ENCODE measurements at regions not wholly inside any gene's neighbourhood (a gene's known extent, or its start where the extent isn't known, plus 50 kb on each side); places are given as distances from the start of the nearest gene placed in this dataset.

DNA sequence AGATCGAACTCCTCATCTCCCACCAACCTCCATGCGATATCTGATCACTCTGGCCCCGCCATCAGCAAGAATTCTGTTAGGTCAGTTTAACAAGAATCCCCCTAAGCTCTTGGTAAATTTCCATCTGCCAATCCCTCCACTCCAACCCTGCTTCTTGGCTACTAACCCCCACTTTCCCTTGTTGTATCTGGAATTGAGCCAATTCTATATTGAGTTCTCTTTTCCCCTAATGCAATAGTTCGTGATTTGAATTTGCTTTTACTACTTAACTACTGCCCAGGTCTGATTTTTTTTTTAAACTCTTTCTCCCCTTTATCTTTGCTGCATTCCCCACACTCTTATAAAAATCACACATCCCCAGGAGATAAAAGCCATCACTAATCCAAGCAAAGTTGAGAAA, 159.3 kb upstream of the STK17B start:
- Histone ChIP-seq H3K27me3 (no peaks in the 10 kb centered on the region), H3K36me3 (no peaks in the 10 kb centered on the region), H3K4me3 (no peak overlapping the region), H3K4me1 (peaks cover 0 to 5% (median 2%) of the 10 kb centered on the region in 4 donors), H3K9me3 (no peaks in the 10 kb centered on the region), H3K27ac (peak overlapping the region in 3 of 4 donors; percentile 26 to 43 (median 40))
- in situ Hi-C loops (cut with MboI; ENCODE audit: low pct_ligation_motif_present in 1 of 4, low pct_unique_long_range_greater_than_20kb in 1 of 4, low sequenced_read_pairs in 3 of 4) = no loop called here
- intact Hi-C loops (cut with DNase I; ENCODE audit: low total_unique reads) = no loop called here
- DNase-seq = no peak
- 67 to 85% methylated on average over 1 to 4 of the region's 4 CpGs for WGBS, 2 donors (ENCODE audit: low coverage in 1 of 2)
- no peak for TF ChIP-seq EP300 (IDR thresholded peaks at IDR 0.05; ENCODE audit: low read depth)
- no peak for TF ChIP-seq POLR2A (IDR thresholded peaks at IDR 0.05)
- TF ChIP-seq POLR2AphosphoS5 (IDR thresholded peaks at IDR 0.05) = no peak
- TF ChIP-seq, protein P1, sequence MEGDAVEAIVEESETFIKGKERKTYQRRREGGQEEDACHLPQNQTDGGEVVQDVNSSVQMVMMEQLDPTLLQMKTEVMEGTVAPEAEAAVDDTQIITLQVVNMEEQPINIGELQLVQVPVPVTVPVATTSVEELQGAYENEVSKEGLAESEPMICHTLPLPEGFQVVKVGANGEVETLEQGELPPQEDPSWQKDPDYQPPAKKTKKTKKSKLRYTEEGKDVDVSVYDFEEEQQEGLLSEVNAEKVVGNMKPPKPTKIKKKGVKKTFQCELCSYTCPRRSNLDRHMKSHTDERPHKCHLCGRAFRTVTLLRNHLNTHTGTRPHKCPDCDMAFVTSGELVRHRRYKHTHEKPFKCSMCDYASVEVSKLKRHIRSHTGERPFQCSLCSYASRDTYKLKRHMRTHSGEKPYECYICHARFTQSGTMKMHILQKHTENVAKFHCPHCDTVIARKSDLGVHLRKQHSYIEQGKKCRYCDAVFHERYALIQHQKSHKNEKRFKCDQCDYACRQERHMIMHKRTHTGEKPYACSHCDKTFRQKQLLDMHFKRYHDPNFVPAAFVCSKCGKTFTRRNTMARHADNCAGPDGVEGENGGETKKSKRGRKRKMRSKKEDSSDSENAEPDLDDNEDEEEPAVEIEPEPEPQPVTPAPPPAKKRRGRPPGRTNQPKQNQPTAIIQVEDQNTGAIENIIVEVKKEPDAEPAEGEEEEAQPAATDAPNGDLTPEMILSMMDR (IDR thresholded peaks at IDR 0.05) = no peak

- 43 to 49% methylated on average over 4 to 5 of the region's 5 CpGs for WGBS, 2 donors (ENCODE audit: low coverage in 1 of 2)
- no peaks in the 10 kb centered on the region for H3K36me3 ChIP-seq
- in situ Hi-C loops (cut with MboI; ENCODE audit: low pct_ligation_motif_present in 1 of 4, low pct_unique_long_range_greater_than_20kb in 1 of 4, low sequenced_read_pairs in 3 of 4) (no loop called here), intact Hi-C loops (cut with DNase I; ENCODE audit: low total_unique reads) (no loop called here)
- peaks cover 0 to 5% (median 2%) of the 10 kb centered on the region in 4 donors for H3K4me1 ChIP-seq
- H3K9me3 ChIP-seq = no peaks in the 10 kb centered on the region
- no peak overlapping the region for H3K4me3 ChIP-seq
- peak overlapping the region; percentile 23 to 63 (median 45) for H3K27ac ChIP-seq
- no peaks in the 10 kb centered on the region for H3K27me3 ChIP-seq
- peak; percentile 71 for DNase-seq
- TF ChIP-seq EP300 (IDR thresholded peaks at IDR 0.05; ENCODE audit: low read depth) (peak; percentile 18), POLR2A (IDR thresholded peaks at IDR 0.05) (no peak), POLR2AphosphoS5 (IDR thresholded peaks at IDR 0.05) (peak in 2 of 3 donors; percentile 44 to 55)
- TF ChIP-seq, protein P1 (IDR thresholded peaks at IDR 0.05) = no peak
Measured at GRCh38 chr2:196331143-196331542, 159.8 kb upstream of the STK17B start.

- Histone ChIP-seq H3K36me3 (no peaks in the 10 kb centered on the region), H3K4me3 (no peak overlapping the region), H3K9me3 (no peaks in the 10 kb centered on the region), H3K27me3 (no peaks in the 10 kb centered on the region), H3K27ac (peak overlapping the region in 2 of 4 donors; percentile 36 to 63), H3K4me1 (peaks cover 0 to 5% (median 2%) of the 10 kb centered on the region in 4 donors)
- in situ Hi-C loops (cut with MboI; ENCODE audit: low pct_ligation_motif_present in 1 of 4, low pct_unique_long_range_greater_than_20kb in 1 of 4, low sequenced_read_pairs in 3 of 4) = no loop called here
- TF ChIP-seq, protein P1 (IDR thresholded peaks at IDR 0.05) = no peak
- TF ChIP-seq EP300 (IDR thresholded peaks at IDR 0.05; ENCODE audit: low read depth) = no peak
- no peak for TF ChIP-seq POLR2AphosphoS5 (IDR thresholded peaks at IDR 0.05)
- TF ChIP-seq POLR2A (IDR thresholded peaks at IDR 0.05) = no peak
- no peak for DNase-seq
- intact Hi-C loops (cut with DNase I; ENCODE audit: low total_unique reads) = no loop called here
- WGBS, 2 donors (ENCODE audit: low coverage in 1 of 2) = 42 to 49% methylated on average over 4 of the region's 4 CpGs
Measured at GRCh38 chr2:196331851-196332250, 160.5 kb upstream of the STK17B start.

DNA sequence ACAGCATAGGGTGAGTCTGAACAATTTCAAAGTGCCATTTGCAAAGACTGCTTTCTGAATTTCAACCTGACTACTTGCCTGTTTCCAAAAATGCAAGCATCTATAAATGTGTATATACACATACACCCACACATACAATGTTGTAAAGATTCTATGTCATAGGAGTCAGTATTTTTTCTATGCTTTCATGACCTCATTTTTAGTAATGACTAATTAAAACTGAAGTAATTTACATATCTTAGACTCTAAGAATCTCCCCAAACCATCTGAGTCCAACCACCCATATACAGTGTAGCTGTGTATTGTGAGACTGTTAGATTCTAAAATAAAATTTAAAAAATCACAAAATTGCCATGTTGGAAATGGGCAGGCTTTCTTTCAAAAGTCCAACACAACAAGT, 162.0 kb upstream of the STK17B start:
- in situ Hi-C loops (cut with MboI; ENCODE audit: low pct_ligation_motif_present in 1 of 4, low pct_unique_long_range_greater_than_20kb in 1 of 4, low sequenced_read_pairs in 3 of 4) = no loop called here
- intact Hi-C loops (cut with DNase I; ENCODE audit: low total_unique reads) = no loop called here

More for the DNA sequence above, 162.0 kb upstream of the STK17B start:
- Histone ChIP-seq H3K27me3 (no peaks in the 10 kb centered on the region), H3K36me3 (no peaks in the 10 kb centered on the region), H3K4me1 (peaks cover 0 to 5% (median 2%) of the 10 kb centered on the region in 4 donors), H3K9me3 (no peaks in the 10 kb centered on the region), H3K4me3 (no peak overlapping the region), H3K27ac (no peak overlapping the region)
- TF ChIP-seq POLR2A (IDR thresholded peaks at IDR 0.05) = no peak
- no peak for TF ChIP-seq EP300 (IDR thresholded peaks at IDR 0.05; ENCODE audit: low read depth)
- TF ChIP-seq POLR2AphosphoS5 (IDR thresholded peaks at IDR 0.05) = no peak
- TF ChIP-seq, protein P1 (IDR thresholded peaks at IDR 0.05) = no peak
- DNase-seq = no peak

Measured in transverse colon (tissue), 4 donors.